ENCODE measurements at regions not wholly inside any gene's neighbourhood (a gene's known extent, or its start where the extent isn't known, plus 50 kb on each side); places are given as distances from the start of the nearest gene placed in this dataset.
"Not testable (repeated sequence)": the region's sequence is repeated elsewhere in the genome, so short reads cannot be mapped to it uniquely, and the experiment has no call there.

GRCh38 chr1:244302876-244303609 lies 148.7 kb downstream of the ADSS2 start:
- no peak for DNase-seq

GRCh38 chr1:244303610-244303969 lies 148.1 kb downstream of the ADSS2 start:
- DNase-seq, result no peak

GRCh38 chr1:244304156-244304555 lies 147.6 kb downstream of the ADSS2 start:
- DNase-seq, result no peak

- DNase-seq, result no peak
Observed at GRCh38 chr1:244304656-244305055, 147.1 kb downstream of the ADSS2 start.

- DNase-seq, result no peak
Observed at GRCh38 chr1:244305776-244306341, 145.8 kb downstream of the ADSS2 start.

GRCh38 chr1:244306544-244306943 lies 145.2 kb downstream of the ADSS2 start:
- no peak for DNase-seq

GRCh38 chr1:244309191-244309590 lies 142.5 kb downstream of the ADSS2 start:
- not testable (repeated sequence) for DNase-seq

- DNase-seq, result no peak
Observed at GRCh38 chr1:244311784-244312532, 139.8 kb downstream of the ADSS2 start.

GRCh38 chr1:244313346-244313745 lies 138.4 kb downstream of the ADSS2 start:
- no peak for DNase-seq

GRCh38 chr1:244314921-244315559 lies 136.7 kb downstream of the ADSS2 start:
- no peak for DNase-seq

GRCh38 chr1:244315996-244316395 lies 135.7 kb downstream of the ADSS2 start:
- no peak for DNase-seq

GRCh38 chr1:244316407-244316806 lies 135.3 kb downstream of the ADSS2 start:
- no peak for DNase-seq

GRCh38 chr1:244316986-244317655 lies 134.6 kb downstream of the ADSS2 start:
- no peak for DNase-seq

GRCh38 chr1:244318078-244318477 lies 133.6 kb downstream of the ADSS2 start:
- no peak for DNase-seq

- DNase-seq, result no peak
Observed at GRCh38 chr1:244318512-244318911, 133.2 kb downstream of the ADSS2 start.

GRCh38 chr1:244319283-244320132 lies 132.2 kb downstream of the ADSS2 start:
- DNase-seq, result no peak

GRCh38 chr1:244322181-244322580 lies 129.5 kb downstream of the ADSS2 start:
- no peak for DNase-seq

- no peak for DNase-seq
Observed at GRCh38 chr1:244322791-244323521, 128.8 kb downstream of the ADSS2 start.

GRCh38 chr1:244324176-244324883 lies 127.4 kb downstream of the ADSS2 start:
- no peak for DNase-seq

- no peak for DNase-seq
Observed at GRCh38 chr1:244325056-244325758, 126.5 kb downstream of the ADSS2 start.
